ENCODE measurements at regions not wholly inside any gene's neighbourhood (a gene's known extent, or its start where the extent isn't known, plus 50 kb on each side); places are given as distances from the start of the nearest gene placed in this dataset.

DNA sequence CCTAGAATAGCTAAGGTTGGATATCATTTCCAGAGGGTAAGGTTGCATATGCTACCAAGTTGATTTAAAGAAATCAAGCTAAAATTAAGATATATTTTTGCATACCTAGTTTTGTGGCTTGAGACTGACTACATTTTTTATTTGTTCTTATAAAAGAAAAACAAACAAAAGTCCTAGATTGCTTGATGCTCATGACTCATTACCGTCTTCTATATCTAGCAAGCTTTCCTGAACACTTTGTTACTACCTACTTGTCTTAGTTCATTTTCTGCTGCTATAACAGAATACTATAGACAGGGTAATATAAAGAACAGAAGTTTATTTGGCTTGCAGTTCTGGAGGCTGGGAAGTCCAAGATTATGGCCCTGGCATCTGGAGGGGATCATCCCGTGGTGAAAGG is 152.1 kb upstream of the THRB start:
- TF ChIP-seq EZH2phosphoT487 (IDR thresholded peaks at IDR 0.05; ENCODE audit: insufficient read depth, low read depth), result no peak
- no peak for TF ChIP-seq EZH2 (IDR thresholded peaks at IDR 0.05; ENCODE audit: insufficient read depth, poor library complexity, severe bottlenecking)

All from GM23248 (cell line).